NCI-H2196 treated with DMSO at 0.1 percent for 48 hours (cell line): ENCODE measurements at regions not wholly inside any gene's neighbourhood (a gene's known extent, or its start where the extent isn't known, plus 50 kb on each side); places are given as distances from the start of the nearest gene placed in this dataset.
A peak's percentile ranks its signal among the peaks of the same experiment; 100 is the strongest.
"Not testable (repeated sequence)": the region's sequence is repeated elsewhere in the genome, so short reads cannot be mapped to it uniquely, and the experiment has no call there.

Experiments
- DNase-seq: peaks from one replicate; lab custom pipeline; 2025; ENCODE audit not compliant: unreplicated experiment; lab: John Stamatoyannopoulos, UW

DNA sequence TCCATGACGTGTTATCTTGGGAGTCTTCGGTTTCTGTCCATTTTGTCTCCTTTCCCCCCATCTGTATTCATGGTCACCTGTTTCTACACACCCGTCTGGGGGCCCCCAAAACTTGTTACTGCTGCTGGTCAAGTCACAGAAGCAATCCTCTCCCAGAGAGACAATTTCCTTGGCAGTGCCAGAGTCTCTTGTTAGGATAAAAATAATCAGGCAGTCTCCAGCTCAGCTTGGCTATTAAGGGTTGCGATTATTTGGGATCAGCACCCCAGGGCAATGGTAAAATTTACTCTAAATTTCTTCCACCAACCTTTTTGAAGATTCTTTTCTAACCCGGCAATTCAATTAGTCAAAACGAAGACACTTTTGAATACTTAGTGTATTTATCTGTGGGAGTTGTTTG, 229.1 kb upstream of the JARID2 start:
- DNase-seq = no peak

DNA sequence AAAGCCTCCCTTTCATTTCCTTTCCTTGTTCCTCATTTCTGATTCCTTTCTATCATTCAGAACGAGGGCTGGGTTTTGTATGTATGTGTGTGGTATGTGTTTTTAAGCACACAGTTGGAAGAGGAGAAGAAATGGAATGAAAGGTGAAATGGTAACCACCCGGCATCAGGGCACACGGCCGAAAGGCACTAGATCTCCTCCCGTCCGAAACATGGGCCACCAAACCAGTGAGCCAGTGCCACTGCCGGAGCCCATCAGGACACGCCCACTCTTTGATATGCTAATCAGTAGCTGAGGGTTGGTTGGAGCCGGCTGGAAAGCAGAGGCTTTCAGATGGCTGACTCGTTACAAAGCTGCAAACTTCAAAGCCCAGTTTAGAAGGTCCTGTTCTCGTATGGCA, 228.6 kb upstream of the JARID2 start:
- no peak for DNase-seq

DNA sequence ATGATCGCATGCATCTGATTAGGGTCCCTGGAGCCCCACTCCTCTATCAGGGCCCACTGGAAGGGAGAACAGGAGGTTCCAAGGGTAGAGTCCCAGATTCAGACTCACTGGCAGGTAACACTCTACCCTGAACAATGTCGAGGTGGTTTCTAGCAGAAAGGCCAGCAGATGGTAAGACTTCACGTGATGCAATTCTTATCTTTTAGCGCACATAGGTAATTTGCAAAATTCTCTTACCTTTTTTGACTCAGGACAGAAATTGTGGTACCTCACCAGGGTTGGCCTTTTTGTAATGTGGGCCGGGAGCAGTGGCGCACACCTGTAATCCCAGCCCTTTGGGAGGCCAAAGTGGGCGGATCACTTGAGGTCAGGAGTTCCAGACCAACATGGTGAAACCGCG, 228.1 kb upstream of the JARID2 start:
- DNase-seq = no peak

DNA sequence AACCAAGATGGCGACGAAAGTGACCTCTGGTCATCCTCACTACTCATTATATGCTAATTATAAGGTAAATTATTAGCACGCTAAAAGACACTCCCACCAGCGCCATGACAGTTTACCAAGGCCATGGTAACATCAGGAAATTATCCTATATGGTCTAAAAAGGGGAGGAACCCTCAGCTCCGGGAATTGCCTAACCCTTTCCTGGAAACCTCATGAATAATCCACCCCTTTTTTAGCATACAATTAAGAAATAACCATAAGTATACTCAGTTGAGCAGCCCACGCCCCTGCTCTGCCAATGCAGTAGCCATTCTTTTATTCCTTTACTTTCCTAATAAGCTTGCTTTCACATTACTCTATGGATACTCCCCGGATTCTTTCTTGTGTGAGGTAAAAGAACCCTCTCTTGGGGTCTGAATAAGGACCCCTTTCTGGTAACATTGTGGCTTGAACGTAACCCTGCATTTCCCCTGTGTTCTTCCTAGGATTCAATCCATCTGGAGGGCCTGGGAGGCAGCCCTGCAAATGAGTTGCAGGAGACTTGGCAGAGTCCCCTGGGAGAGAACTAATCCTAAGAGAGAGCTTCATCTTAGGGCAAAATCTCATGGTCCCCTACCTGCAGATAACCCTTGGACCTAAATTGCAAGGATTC, 225.6 kb upstream of the JARID2 start:
- DNase-seq = no peak

DNA sequence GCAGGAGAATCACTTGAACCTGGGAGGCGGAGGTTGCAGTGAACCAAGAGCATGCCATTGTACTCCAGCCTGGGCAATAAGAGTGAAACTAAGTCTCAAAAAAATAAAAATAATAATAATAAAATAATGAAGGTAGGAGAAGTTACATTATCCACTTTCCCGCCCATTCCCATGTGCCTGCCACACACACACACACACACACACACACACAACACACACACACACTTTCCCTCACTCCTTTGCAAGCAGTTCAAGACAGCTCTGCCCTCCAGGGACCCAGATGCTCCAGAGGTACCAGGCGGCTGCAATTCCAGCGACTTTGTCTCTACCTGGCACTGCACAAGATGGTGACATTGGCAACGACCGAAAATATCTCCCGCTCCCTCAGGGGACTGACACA, 224.8 kb upstream of the JARID2 start:
- DNase-seq = no peak

DNA sequence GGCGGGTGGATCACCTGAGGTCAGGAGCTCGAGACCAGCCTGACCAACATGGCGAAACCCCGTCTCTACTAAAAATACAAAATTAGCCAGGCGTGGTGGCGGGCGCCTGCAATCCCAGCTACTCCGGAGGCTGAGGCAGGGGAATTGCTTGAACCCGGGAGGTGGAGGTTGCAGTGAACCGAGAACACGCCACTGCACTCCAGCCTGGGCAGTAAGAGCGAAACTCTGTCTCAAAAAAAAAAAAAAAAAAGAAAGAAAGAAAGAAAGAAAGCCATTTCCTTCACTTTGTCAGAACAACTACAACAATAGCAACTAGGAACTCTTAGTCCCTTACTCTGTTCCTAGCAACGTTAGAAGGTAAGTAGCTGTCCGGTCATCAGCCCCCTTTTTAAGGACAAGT, 222.9 kb upstream of the JARID2 start:
- not testable (repeated sequence) for DNase-seq

DNA sequence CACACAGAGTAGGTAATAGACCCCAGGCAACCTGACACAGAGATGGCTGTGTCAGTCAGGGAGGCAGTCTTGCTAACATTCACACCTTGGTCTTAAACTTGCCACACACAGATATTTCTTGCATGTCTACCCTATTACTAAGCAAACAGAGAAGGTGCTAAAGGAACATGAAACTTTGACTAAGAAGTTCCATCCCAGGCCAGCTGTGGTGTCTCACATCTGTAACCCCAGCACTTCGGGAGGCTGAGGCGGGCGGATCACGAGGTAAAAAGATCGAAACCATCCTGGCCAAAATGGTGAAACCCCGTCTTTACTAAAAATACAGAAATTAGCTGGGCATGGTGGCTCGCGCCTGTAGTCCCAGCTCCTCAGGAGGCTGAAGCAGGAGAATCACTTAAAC, 222.4 kb upstream of the JARID2 start:
- no peak for DNase-seq

DNA sequence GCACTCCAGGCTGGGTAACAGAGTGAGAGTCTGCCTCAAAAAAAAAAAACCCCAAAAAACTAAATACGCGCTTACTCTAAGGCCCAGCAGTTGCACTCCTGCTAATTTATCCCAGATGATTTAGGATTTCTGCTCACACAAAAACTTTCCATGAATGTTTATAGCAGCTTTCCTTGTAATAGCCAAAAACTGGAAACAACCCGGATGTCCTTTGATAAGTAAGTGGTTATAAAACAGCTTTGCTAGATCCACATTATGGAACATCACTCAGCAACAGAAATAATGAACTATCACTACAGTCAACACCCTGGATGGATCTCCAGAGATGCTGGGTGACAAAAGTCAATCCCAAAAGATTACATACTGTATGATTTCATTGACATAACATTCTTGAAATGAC, 220.4 kb upstream of the JARID2 start:
- DNase-seq = no peak

DNA sequence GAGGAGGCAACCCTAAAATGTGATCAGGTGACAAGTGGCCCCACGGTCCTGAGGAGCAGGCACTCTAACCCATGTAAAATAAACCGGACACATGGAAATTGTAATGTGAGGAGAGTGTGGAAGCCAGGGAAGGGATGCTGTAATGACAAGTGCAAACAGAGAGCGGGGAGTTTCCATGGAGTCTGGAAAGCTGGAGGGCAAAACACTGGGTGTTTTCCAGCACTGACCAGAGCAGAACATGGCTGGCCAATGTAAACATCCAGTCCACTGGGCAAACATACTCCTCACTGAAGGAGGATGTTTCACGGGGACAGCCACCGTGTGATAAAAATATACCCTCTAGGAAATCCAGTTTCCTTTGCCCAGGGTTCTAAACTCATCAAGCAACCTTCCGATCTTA, 219.0 kb upstream of the JARID2 start:
- peak; percentile 90 for DNase-seq

DNA sequence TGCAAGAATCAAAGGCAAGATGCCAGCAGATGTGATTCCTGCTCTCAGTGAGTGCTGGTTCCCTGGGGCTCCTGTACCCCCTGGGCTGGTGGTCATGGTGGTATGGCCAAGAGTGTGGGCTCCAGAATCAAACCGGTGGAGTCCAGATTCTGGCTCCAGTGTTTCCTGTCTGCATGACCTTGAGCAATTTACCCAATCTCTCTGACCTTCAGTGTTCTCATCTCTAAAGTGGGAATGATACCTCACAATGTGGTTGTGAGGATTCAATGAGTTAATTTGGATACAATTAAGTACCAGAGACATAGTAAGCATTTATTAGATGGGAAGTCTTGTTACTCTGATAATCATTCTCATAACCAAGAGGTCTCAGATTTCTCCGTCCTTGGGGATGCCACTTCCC, 218.4 kb upstream of the JARID2 start:
- DNase-seq = no peak

DNA sequence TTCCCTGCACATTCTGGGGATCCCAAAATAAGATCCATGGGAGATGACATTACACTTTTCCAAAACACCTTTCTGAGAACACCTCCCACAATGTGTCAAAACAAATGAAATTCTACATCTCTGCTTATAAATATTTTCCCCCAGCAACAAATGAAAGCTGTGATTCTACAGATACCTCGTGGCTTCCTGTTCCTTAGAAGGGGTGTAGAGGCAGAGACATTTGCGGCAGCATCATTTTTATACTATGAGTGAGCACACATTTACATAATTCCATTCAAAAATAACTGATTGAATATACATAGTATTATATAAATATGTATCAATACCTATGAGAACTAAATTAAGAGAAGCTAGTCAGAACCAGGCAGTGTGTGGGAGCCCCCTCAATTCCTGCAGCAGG, 213.9 kb upstream of the JARID2 start:
- DNase-seq = no peak

DNA sequence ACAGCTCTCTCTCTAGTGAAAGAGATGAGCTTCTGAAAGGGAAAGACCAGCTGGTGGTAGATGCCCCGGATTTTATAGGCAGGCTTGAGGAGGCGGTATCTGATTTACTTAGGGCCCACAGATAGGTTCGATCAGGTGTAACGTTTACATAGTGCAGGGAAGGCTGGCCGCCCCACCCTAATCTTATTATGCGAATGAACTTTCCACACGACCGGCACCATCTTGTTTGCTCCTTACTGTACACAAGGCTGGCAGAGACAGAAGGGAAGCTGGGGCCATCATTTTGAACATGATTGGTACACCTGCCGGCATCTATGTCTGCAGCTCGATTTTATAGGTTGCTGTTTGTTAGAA, 212.0 kb upstream of the JARID2 start:
- DNase-seq = no peak

DNA sequence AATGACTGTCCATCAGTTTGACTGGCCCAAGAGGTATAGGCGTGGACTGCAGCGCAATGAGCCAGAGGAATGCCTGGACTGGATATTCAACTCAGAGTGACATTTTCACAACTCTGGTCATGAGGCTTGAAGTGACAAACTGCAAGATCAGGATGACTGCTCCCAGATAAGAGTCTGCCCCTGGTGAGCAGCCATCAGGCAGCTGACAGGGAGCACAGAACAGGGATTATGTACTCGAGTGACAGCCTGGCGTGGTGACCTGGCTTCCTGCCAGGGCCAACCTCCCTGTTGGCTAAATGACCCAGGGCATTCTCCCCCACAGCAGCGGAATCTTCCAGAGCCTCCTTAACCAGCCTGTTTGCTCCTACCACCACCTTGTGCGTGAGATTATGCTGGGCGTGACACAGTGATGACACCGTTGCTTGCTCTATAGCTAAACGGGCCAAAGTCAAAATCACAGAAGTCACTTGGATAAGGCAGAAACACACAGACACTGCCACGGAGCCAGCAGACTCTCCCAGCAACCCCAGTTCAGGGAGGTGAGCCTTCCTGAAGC, 209.1 kb upstream of the JARID2 start:
- DNase-seq = no peak

DNA sequence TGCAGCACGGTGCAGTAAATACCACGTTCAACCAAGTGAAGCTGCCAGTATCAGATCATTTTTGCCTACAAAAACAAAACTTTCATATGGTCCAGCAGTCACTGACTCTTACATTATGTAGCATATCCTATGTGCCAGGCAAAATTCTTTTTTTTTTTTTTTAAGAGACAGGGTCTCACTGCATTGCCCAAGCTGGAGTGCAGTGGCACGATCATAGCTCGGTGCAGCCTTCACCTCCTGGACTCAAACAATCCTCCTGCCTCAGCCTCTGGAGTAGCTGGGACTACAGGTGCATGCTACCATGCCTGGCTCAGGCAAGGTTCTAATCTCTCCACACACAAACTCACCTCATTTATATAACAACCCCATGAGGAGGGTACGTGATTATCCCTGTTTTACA, 208.6 kb upstream of the JARID2 start:
- no peak for DNase-seq

DNA sequence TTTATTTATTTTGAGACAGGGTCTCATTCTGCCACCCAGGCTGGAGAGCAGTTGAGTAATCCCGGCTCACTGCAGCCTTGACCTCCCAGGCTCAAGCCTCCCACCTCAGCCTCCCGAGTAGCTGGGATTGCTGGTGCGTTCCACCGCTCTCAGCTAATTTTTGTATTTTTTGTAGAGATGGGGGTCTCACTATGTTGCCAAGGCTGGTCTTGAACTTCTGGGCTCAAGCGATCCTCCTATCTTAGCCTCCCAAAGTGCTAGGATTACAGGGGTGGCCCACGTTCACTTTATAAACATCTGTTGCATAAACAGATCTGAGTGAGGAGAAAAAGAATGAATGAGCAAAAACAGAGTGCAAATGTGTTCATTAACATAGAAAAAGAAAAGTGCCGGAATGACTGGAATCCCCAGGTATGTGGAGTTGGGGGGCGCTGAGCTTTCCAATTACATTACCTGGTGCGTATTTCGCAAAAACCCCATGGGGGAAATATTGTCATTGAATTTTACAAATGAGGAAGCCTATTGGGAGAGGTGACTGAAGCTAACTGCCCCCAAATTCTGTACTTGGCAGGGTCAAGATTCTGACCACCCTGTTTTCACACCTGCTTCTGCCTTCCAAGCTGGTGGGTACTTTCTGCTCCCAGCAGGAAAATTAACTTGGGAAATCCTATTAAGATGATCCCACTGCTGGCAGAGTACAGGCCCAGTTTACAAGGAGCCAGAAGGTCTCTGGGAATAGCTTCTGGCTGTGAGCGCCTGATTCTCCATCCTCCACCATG, 207.7 kb upstream of the JARID2 start:
- no peak for DNase-seq

DNA sequence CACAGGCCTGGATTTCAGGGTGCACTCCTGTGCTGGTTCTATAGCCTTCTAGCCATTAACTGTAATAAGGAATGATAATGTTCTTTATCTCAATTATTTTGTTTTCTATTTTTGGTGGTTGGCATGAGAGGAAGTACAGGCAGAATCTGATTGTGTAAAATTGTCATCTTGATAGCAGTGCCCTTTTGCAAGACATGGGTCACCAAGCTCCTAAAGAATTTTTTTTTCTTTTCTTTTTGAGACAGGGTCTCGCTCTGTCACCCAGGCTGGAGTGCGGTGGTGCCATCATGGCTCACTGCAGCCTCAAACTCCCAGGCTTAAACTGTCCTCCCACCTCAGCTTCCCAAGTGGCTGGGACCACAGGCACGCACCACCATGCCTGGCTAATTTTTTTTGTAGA, 206.7 kb upstream of the JARID2 start:
- no peak for DNase-seq

DNA sequence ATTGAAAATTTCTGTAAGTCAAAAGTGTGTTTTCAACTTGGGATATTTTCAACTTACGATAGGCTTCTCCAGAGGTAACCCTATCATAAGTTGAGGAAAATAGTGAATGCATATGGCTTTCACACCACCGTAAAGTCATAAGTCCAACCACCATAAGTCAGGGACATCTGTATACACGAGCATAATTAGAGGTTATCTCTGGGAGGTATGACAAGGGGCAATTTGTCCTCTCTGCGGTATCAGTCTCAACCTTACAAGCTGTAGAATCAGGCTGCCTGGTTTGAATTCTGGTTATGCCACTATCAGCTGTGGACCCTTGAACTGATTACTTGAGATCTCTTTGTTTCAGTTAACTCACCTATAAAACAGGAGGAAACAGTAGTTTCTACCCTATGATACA, 202.9 kb upstream of the JARID2 start:
- no peak for DNase-seq

DNA sequence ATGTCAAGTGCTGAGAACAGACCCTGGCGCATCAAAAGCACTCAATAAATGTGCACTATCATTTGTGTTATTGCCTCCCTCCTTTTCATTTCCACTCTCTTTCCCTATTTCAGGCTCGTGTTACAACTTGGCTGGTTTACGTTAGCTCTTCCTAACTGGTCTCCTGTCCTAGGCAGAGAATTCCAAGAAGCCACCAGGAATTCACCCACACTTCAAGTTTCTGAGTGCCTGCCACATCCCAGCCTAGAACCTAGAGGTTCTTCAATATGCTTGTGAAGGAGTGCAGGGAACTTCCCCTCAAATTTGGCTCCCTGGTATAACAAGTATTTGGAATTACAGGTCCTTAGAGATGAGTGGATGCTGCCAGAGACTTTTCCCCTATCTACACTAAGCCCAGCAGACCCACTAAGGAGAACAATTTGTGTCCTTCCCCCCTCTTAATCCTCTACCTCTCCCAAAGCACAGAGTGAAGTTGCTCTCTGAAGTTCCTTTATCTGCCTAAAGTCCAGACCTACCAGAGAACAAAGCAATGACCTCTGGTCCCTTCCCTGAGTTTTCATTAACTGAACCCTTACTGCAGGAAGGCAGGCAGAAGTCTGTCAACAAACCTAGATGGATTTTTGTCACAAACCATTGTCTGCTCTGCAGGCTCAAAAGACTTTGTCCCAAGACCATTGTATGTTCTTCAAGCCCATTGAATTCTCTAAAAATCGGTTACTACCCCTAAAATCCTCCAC, 201.6 kb upstream of the JARID2 start:
- no peak for DNase-seq

DNA sequence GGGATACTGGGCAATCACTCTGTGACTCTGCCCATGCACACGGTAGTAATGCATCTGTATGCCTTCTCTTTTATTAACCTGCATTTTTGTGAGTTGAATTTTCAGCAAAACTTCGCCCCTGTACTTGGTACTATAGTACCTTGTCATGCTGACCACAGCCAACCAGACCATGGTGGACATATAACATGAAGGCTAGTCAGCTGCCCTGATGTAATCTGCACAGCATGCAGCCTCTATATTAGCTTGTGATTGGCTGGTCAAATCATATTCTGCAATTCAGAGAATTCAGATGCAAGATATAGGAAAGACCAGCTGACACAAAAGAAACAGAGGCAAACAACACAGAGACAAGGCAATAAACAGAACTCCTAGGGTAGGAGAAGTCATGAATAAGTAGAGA, 200.9 kb upstream of the JARID2 start:
- DNase-seq = no peak

DNA sequence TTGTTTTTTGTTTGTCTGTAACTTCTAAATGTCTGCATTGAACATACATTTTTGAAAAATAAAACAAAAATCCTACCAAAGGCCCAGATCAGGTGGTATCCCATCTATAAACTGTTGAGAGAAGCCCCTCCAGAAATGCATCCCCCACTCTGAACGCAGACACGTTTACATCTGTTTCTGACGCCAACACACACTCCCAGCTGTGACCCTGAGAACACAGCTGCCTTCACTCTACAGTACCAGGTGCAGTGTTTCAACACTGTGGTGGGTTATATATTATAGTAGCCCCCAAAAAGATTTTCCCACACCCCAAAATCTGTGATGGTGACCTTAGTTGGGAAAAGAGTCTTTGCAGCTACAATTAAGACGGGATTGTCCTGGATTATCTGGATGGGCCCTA, 199.1 kb upstream of the JARID2 start:
- no peak for DNase-seq

DNA sequence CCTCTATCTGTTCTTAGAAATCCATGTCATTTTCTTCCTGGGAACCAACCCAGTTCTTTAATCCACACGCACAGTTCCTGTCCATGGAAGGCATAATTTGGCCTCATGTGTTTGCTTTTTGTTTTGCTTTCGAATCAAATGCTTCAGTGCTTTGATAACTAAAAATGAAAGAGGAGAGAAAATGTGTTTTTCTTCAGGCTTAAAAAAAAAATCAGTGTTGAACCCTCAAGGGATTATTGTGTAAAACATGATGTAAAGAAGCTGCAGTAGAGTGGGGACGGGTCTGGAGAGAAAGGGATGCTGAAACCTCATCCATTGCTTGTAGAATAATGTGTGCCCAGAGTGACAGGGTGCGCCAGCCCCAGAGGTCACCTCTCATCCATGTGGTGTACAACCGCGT, 197.5 kb upstream of the JARID2 start:
- no peak for DNase-seq
